DOHH2 (cell line): ENCODE measurements at regions not wholly inside any gene's neighbourhood (a gene's known extent, or its start where the extent isn't known, plus 50 kb on each side); places are given as distances from the start of the nearest gene placed in this dataset.

ENCODE experiments used
- H3F3A ChIP-seq: fragments of 200-600 bp; sonication (generic), shearing (Covaris generic); 2 replicates; pipeline ENCODE4 v1.6.0; 2016; ENCODE audit warnings: antibody characterized with exemption, mild to moderate bottlenecking; ENCODE audit not compliant: control insufficient read depth, insufficient read depth
- H3K27ac ChIP-seq: fragments of 200-600 bp; sonication (generic); 2 replicates; pipeline ENCODE4 v1.5.1; 2014; ENCODE audit warnings: low read depth, mild to moderate bottlenecking, low read length, moderate library complexity
- H3K27me3 ChIP-seq: fragments of 200-600 bp; sonication (generic); 2 replicates; pipeline ENCODE4 v1.6.1; 2014; ENCODE audit warnings: mild to moderate bottlenecking, low read length, mixed read lengths; ENCODE audit not compliant: control insufficient read depth
- H3K36me3 ChIP-seq: fragments of 200-600 bp; sonication (generic); 2 replicates; pipeline ENCODE4 v1.6.1; 2014; ENCODE audit warnings: mild to moderate bottlenecking, low read length, moderate library complexity, mixed read lengths; ENCODE audit not compliant: control insufficient read depth
- H3K4me1 ChIP-seq: fragments of 200-600 bp; sonication (generic); 2 replicates; pipeline ENCODE4 v1.6.1; 2014; ENCODE audit warnings: mild to moderate bottlenecking, low read length, mixed read lengths; ENCODE audit not compliant: control insufficient read depth
- H3K4me2 ChIP-seq: fragments of 200-600 bp; sonication (generic); 2 replicates; pipeline ENCODE4 v1.6.0; 2014; ENCODE audit warnings: mild to moderate bottlenecking, low read length, moderate library complexity
- H3K4me3 ChIP-seq: fragments of 200-600 bp; sonication (generic); 2 replicates; pipeline ENCODE4 v1.5.1; 2014; ENCODE audit warnings: mild to moderate bottlenecking, low read length, mixed read lengths
- H3K79me2 ChIP-seq: fragments of 200-600 bp; sonication (generic); 2 replicates; pipeline ENCODE4 v1.6.1; 2014; ENCODE audit warnings: mild to moderate bottlenecking, low read length, mixed read lengths; ENCODE audit not compliant: control insufficient read depth
- H3K9me2 ChIP-seq: fragments of 200-600 bp; sonication (generic); replicated peaks from 2 replicates; pipeline ENCODE4 v1.6.1; 2014; ENCODE audit warnings: mild to moderate bottlenecking, low read length, mixed read lengths; ENCODE audit not compliant: control insufficient read depth
- H3K9me3 ChIP-seq: fragments of 200-600 bp; sonication (generic); 2 replicates; pipeline ENCODE4 v1.6.1; 2014; ENCODE audit warnings: antibody characterized with exemption, low read length, mixed read lengths; ENCODE audit not compliant: control insufficient read depth, insufficient read depth
- H4K20me1 ChIP-seq: fragments of 200-600 bp; sonication (generic); 2 replicates; pipeline ENCODE4 v1.6.0; 2014; ENCODE audit warnings: low read depth, mild to moderate bottlenecking, antibody characterized with exemption, low read length, moderate library complexity; ENCODE audit not compliant: control insufficient read depth, insufficient read depth
- EZH2phosphoT487 ChIP-seq: fragments of 200-600 bp; sonication (generic); IDR thresholded peaks from 2 replicates; pipeline ENCODE4 v1.6.1; 2017; ENCODE audit warnings: borderline replicate concordance, mild to moderate bottlenecking, antibody characterized with exemption, low read length, moderate library complexity, mixed read lengths
- TF ChIP-seq, protein P1 (sequence below): fragments of 200-600 bp; sonication (generic); IDR thresholded peaks from one replicate; pipeline ENCODE4 v1.5.1; 2014; ENCODE audit warnings: antibody characterized with exemption, mild to moderate bottlenecking, low read depth, low read length; ENCODE audit not compliant: poor library complexity, severe bottlenecking

DNA sequence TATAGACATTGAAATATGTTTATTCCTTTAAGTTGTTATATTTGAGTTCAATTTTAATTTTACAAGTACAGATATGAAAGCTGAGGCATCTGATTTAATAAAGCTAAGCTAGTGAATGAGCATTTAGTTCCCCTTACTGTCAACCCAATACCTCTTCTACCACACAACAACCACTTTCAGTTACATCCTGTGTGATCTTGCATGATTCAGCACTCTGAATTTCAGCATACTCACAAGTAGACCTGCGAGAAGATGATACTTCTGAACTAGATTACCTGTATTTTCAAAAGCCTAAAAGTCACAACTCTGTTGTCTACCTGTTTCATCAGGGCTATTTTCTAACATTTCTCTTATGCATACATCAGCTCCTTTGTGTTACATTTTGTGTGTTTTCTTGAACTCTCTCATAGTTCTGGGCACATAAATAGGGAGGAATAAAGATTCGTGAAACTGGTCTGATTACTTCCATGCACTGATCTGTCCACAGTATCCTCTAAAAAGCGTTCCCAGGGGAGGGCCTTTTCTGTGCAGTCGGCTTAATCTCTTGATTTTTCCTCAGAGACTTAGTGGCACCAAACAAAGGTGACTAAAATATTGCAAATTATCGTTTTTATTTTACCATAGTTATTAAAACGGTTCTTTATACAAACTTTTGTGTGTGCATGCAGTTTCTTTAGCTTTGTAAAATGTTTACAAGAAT, 2025.5 kb upstream of the NUDT12 start:
- TF ChIP-seq, protein P1, sequence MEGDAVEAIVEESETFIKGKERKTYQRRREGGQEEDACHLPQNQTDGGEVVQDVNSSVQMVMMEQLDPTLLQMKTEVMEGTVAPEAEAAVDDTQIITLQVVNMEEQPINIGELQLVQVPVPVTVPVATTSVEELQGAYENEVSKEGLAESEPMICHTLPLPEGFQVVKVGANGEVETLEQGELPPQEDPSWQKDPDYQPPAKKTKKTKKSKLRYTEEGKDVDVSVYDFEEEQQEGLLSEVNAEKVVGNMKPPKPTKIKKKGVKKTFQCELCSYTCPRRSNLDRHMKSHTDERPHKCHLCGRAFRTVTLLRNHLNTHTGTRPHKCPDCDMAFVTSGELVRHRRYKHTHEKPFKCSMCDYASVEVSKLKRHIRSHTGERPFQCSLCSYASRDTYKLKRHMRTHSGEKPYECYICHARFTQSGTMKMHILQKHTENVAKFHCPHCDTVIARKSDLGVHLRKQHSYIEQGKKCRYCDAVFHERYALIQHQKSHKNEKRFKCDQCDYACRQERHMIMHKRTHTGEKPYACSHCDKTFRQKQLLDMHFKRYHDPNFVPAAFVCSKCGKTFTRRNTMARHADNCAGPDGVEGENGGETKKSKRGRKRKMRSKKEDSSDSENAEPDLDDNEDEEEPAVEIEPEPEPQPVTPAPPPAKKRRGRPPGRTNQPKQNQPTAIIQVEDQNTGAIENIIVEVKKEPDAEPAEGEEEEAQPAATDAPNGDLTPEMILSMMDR: no peak
- no peak for TF ChIP-seq EZH2phosphoT487
- H3K9me3 ChIP-seq: no peaks in the 10 kb centered on the region
- no peaks in the 10 kb centered on the region for H4K20me1 ChIP-seq
- no peak overlapping the region for H3K27ac ChIP-seq
- H3K9me2 ChIP-seq: no peaks in the 10 kb centered on the region
- no peak overlapping the region for H3K4me2 ChIP-seq
- H3K36me3 ChIP-seq: no peaks in the 10 kb centered on the region
- H3K4me1 ChIP-seq: no peaks in the 10 kb centered on the region
- no peaks in the 10 kb centered on the region for H3F3A ChIP-seq
- no peaks in the 10 kb centered on the region for H3K27me3 ChIP-seq
- no peak overlapping the region for H3K4me3 ChIP-seq
- no peaks in the 10 kb centered on the region for H3K79me2 ChIP-seq

- H3K27me3 ChIP-seq: no peaks in the 10 kb centered on the region
- H4K20me1 ChIP-seq: no peaks in the 10 kb centered on the region
- no peaks in the 10 kb centered on the region for H3K79me2 ChIP-seq
- no peaks in the 10 kb centered on the region for H3K9me2 ChIP-seq
- no peaks in the 10 kb centered on the region for H3K9me3 ChIP-seq
- TF ChIP-seq, protein P1: no peak
- no peak for TF ChIP-seq EZH2phosphoT487
- no peak overlapping the region for H3K27ac ChIP-seq
- no peaks in the 10 kb centered on the region for H3F3A ChIP-seq
- H3K4me1 ChIP-seq: no peaks in the 10 kb centered on the region
- H3K4me3 ChIP-seq: no peak overlapping the region
- no peaks in the 10 kb centered on the region for H3K36me3 ChIP-seq
- H3K4me2 ChIP-seq: no peak overlapping the region
Observed at GRCh38 chr5:105581988-105582690, 2019.5 kb upstream of the NUDT12 start.

DNA sequence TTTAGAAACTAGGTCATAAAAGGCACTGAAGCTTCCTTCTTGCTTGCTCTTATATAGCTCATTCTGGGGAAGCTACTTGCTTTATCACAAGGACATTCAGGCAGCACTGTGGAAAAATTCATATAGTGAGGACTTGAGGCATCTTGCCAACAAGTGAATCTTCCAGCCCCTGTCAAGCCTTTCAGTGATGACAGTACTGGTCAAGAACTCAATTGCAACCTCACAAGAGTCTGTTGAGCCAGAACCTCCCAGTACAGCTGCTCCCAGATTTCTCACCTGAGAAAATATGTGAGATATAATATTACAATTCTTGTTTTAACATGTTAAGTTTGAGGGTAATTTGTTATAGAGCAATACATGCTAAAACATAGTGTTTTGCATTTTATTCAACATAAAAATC, 2011.0 kb upstream of the NUDT12 start:
- H3K4me1 ChIP-seq: no peaks in the 10 kb centered on the region
- no peaks in the 10 kb centered on the region for H3K9me3 ChIP-seq
- H3K27ac ChIP-seq: no peak overlapping the region
- H4K20me1 ChIP-seq: no peaks in the 10 kb centered on the region
- H3K4me3 ChIP-seq: no peak overlapping the region
- H3K4me2 ChIP-seq: no peak overlapping the region
- TF ChIP-seq, protein P1: no peak
- TF ChIP-seq EZH2phosphoT487: no peak
- H3K36me3 ChIP-seq: no peaks in the 10 kb centered on the region
- no peaks in the 10 kb centered on the region for H3K27me3 ChIP-seq
- no peaks in the 10 kb centered on the region for H3K79me2 ChIP-seq
- no peaks in the 10 kb centered on the region for H3F3A ChIP-seq
- no peaks in the 10 kb centered on the region for H3K9me2 ChIP-seq
